Spleen (tissue), 7 donors: ENCODE measurements at regions not wholly inside any gene's neighbourhood (a gene's known extent, or its start where the extent isn't known, plus 50 kb on each side); places are given as distances from the start of the nearest gene placed in this dataset.

Source experiments
- POLR2AphosphoS5 ChIP-seq, 3 donors: sonication (generic); formaldehyde crosslinking; IDR thresholded peaks; one replicate each; pipeline ENCODE4 v1.5.1; 2017; ENCODE audit warnings: antibody characterized with exemption in 3 of 3
- TF ChIP-seq, protein P1 (sequence below), 11 experiments: fragments of 200-600 bp in 7 of 11; fragments of 450-650 bp in 4 of 11; sonication (generic) in 4 of 11; IDR thresholded peaks in 8 of 11; conservative IDR thresholded peaks in 3 of 11; 1 replicate in 7 of 11; 2 replicates in 4 of 11; pipeline versions ENCODE4 v1.4.0 to v1.8.0; 2016 to 2021; ENCODE audit warnings: antibody characterized with exemption in 11 of 11, inconsistent platforms in 4 of 11, mild to moderate bottlenecking in 1 of 11
- donor health status: DM: no; HTN: no; CAD: no; lungs with moderate emphysema.
- donor health status: DM: no; HTN: no; CAD: no.
- donor health status: DM: no; HTN: no; CAD: no.

DNA sequence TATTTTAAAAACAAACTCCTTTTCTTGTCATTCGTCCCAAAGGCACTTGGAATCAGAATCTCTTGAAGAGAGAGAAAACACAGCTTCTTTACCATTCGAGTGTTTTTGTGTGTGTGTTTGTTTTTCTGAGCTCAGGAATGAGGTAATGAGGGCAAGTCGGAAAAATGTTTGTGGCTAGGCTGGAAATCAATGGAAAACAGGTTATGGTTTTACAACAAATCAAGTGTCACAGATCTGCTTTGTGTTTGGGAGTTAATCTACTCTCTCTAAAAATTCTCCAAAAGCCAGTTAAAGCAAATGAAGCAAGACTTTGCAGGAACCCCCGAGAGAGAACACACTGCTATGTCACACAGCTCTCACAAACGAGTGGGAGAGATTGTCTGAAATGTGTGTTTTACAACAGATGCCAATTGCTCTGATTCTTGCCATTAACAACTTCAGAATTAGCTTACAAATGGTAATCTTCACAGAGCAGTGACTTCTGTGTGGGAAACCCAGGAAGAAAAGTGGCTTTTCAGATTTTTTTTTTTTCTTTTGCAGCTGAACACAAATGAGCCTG, 264.1 kb downstream of the CBLL2 start:
- no peak for TF ChIP-seq POLR2AphosphoS5 (IDR thresholded peaks at IDR 0.05)
- TF ChIP-seq, protein P1, sequence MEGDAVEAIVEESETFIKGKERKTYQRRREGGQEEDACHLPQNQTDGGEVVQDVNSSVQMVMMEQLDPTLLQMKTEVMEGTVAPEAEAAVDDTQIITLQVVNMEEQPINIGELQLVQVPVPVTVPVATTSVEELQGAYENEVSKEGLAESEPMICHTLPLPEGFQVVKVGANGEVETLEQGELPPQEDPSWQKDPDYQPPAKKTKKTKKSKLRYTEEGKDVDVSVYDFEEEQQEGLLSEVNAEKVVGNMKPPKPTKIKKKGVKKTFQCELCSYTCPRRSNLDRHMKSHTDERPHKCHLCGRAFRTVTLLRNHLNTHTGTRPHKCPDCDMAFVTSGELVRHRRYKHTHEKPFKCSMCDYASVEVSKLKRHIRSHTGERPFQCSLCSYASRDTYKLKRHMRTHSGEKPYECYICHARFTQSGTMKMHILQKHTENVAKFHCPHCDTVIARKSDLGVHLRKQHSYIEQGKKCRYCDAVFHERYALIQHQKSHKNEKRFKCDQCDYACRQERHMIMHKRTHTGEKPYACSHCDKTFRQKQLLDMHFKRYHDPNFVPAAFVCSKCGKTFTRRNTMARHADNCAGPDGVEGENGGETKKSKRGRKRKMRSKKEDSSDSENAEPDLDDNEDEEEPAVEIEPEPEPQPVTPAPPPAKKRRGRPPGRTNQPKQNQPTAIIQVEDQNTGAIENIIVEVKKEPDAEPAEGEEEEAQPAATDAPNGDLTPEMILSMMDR (IDR thresholded peaks at IDR 0.05 in 8 of 11, conservative IDR thresholded peaks at IDR 0.05 in 3 of 11): no peak
